PC-3 (cell line): ENCODE measurements at regions not wholly inside any gene's neighbourhood (a gene's known extent, or its start where the extent isn't known, plus 50 kb on each side); places are given as distances from the start of the nearest gene placed in this dataset.

Experiments used
- ATAC-seq: fragments of 200-7000 bp; cut with Tn5 transposase; 2 replicates; pipeline ENCODE4 v1.9.1; 2020; ENCODE audit warnings: mild to moderate bottlenecking, moderate library complexity
- BruUV-seq: library from RNA; stranded (reverse); fragments of 400-500 nt; replicated peaks from 2 replicates; lab custom pipeline; 2021; lab: Mats Ljungman, UMichigan
- CTCF ChIA-PET: fragments of 300-600 bp; sonication (Branson Sonifier 250); formaldehyde crosslinking; loops from one replicate; lab custom pipeline; 2022; ENCODE audit warnings: antibody characterized with exemption; lab: Charles Lee
- POLR2A ChIA-PET: fragments of 300-600 bp; sonication (Branson Sonifier 250); formaldehyde crosslinking; loops from one replicate; lab custom pipeline; 2022; ENCODE audit warnings: antibody characterized with exemption; ENCODE audit not compliant: unreplicated experiment; lab: Charles Lee
- DNase-seq: peaks from one replicate; pipeline ENCODE4 v3.0.0-alpha.2; 2015
- H2AFZ ChIP-seq: fragments of 300-600 bp; sonication (generic); 2 replicates; pipeline ENCODE4 v1.6.0; 2016; ENCODE audit warnings: antibody characterized with exemption, low read length
- H3F3A ChIP-seq: fragments of 300-600 bp; sonication (generic); one replicate; pipeline ENCODE4 v1.6.0; 2017; ENCODE audit warnings: antibody characterized with exemption, low read length, control low read depth, mild to moderate bottlenecking; ENCODE audit not compliant: unreplicated experiment
- H3K27ac ChIP-seq: fragments of 300-600 bp; sonication (generic); 2 replicates; pipeline ENCODE4 v1.5.1; 2016; ENCODE audit warnings: mild to moderate bottlenecking, low read length
- H3K27me3 ChIP-seq: fragments of 300-600 bp; sonication (generic); 2 replicates; pipeline ENCODE4 v1.6.1; 2016; ENCODE audit warnings: low read length, mixed read lengths
- H3K36me3 ChIP-seq: fragments of 300-600 bp; sonication (generic); 2 replicates; pipeline ENCODE4 v1.6.1; 2016; ENCODE audit warnings: low read depth, mixed run types, low read length, mixed read lengths
- H3K4me1 ChIP-seq: fragments of 300-600 bp; sonication (generic); 2 replicates; pipeline ENCODE4 v1.5.1; 2016; ENCODE audit warnings: low read length; ENCODE audit not compliant: insufficient read depth
- H3K4me2 ChIP-seq: fragments of 300-600 bp; sonication (generic); 2 replicates; pipeline ENCODE4 v1.6.0; 2016; ENCODE audit warnings: low read length
- H3K4me3 ChIP-seq: fragments of 300-600 bp; sonication (generic); 2 replicates; pipeline ENCODE4 v1.5.1; 2016; ENCODE audit warnings: mild to moderate bottlenecking, low read length, mixed read lengths
- H3K79me2 ChIP-seq: fragments of 300-600 bp; sonication (generic); 2 replicates; pipeline ENCODE4 v1.6.1; 2017; ENCODE audit warnings: low read length, mixed read lengths
- H3K9ac ChIP-seq: fragments of 300-600 bp; sonication (generic); 2 replicates; pipeline ENCODE4 v1.6.0; 2016; ENCODE audit warnings: mild to moderate bottlenecking, low read length
- H3K9me2 ChIP-seq: fragments of 300-600 bp; sonication (generic); replicated peaks from 2 replicates; pipeline ENCODE4 v1.6.1; 2016; ENCODE audit warnings: mixed run types, low read length, mixed read lengths
- H3K9me3 ChIP-seq: fragments of 300-600 bp; sonication (generic); 2 replicates; pipeline ENCODE4 v1.6.1; 2016; ENCODE audit warnings: low read length, mixed read lengths
- H4K20me1 ChIP-seq: fragments of 300-600 bp; sonication (generic); 2 replicates; pipeline ENCODE4 v1.6.1; 2016; ENCODE audit warnings: low read length, mixed read lengths
- EZH2 ChIP-seq: fragments of 300-600 bp; sonication (generic); IDR thresholded peaks from one replicate; pipeline ENCODE4 v1.6.1; 2017; ENCODE audit warnings: antibody characterized with exemption, mild to moderate bottlenecking, low read length; ENCODE audit not compliant: unreplicated experiment
- EZH2phosphoT487 ChIP-seq: fragments of 300-600 bp; sonication (generic); IDR thresholded peaks from 2 replicates; pipeline ENCODE4 v1.6.1; 2018; ENCODE audit warnings: mild to moderate bottlenecking, antibody characterized with exemption, low read length, borderline replicate concordance
- intact Hi-C: fragments of 100-400 bp; cut with micrococcal nuclease; formaldehyde crosslinking; loops from 2 replicates; pipeline ENCODE4 v1.9.0; 2023
- TF ChIP-seq, protein P1 (sequence below): fragments of 300-600 bp; sonication (generic); conservative IDR thresholded peaks from 2 replicates; pipeline ENCODE4 v1.5.1; 2017; ENCODE audit warnings: antibody characterized with exemption, low read depth, mild to moderate bottlenecking, low read length

DNA sequence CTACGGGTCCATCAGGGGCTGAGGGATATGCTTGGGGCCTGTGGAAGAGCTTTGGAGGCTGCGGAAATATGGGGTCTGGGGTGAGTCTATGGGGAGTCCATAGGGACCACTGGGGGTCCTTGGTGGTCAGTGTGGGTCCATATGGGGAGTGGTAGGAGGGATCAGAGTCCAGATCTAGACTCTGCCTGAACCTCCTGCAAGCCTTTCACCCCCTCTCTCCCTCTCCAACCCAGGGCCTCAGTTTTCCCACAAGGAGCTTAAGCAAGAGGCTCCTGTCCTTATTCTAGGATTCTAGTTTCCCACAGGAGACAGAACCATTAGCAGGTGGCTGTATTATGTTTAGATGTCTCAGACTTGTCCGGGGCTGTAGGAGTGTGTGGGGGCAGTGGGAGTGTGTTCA is 161.9 kb upstream of the TSHZ3 start:
- H4K20me1 ChIP-seq: no peaks in the 10 kb centered on the region
- H3K4me2 ChIP-seq: no peak overlapping the region
- H3K9me3 ChIP-seq: no peaks in the 10 kb centered on the region
- DNase-seq (no peak), ATAC-seq (no peak)
- no peaks in the 10 kb centered on the region for H3K4me1 ChIP-seq
- H3K9me2 ChIP-seq: no peaks in the 10 kb centered on the region
- H3K9ac ChIP-seq: no peak overlapping the region
- no peak overlapping the region for H3K27ac ChIP-seq
- intact Hi-C loops: no loop called here
- H3K36me3 ChIP-seq: no peaks in the 10 kb centered on the region
- CTCF ChIA-PET: no interaction called here
- no peak for TF ChIP-seq EZH2
- TF ChIP-seq, protein P1, sequence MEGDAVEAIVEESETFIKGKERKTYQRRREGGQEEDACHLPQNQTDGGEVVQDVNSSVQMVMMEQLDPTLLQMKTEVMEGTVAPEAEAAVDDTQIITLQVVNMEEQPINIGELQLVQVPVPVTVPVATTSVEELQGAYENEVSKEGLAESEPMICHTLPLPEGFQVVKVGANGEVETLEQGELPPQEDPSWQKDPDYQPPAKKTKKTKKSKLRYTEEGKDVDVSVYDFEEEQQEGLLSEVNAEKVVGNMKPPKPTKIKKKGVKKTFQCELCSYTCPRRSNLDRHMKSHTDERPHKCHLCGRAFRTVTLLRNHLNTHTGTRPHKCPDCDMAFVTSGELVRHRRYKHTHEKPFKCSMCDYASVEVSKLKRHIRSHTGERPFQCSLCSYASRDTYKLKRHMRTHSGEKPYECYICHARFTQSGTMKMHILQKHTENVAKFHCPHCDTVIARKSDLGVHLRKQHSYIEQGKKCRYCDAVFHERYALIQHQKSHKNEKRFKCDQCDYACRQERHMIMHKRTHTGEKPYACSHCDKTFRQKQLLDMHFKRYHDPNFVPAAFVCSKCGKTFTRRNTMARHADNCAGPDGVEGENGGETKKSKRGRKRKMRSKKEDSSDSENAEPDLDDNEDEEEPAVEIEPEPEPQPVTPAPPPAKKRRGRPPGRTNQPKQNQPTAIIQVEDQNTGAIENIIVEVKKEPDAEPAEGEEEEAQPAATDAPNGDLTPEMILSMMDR: no peak
- no peak for TF ChIP-seq EZH2phosphoT487
- H3K27me3 ChIP-seq: no peaks in the 10 kb centered on the region
- no peak overlapping the region for H2AFZ ChIP-seq
- H3F3A ChIP-seq: no peaks in the 10 kb centered on the region
- no peaks in the 10 kb centered on the region for H3K79me2 ChIP-seq
- no peak overlapping the region for H3K4me3 ChIP-seq
- POLR2A ChIA-PET: no interaction called here
- BruUV-seq: no TSS peak

DNA sequence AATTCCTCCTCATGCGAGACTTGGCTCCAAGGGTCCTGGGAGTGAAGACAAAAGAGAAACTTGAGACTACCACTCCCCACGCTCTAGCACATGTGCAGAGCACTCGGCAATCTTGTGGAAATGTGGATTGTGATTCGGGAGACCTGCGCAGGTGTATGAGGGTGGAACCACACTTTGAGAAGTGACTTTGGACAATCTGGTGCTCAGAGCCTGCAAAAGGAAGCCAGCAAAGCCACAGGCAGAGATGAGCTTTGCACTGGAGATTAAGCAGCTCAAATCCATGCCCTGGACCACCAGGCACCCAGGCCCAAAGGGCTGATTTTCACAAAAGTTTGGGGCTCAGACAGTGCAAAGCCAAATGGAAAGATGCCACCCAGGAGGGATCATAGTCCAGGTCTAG is 162.5 kb upstream of the TSHZ3 start:
- Histone ChIP-seq H3K27ac (no peak overlapping the region), H3K79me2 (no peaks in the 10 kb centered on the region), H3K9me2 (no peaks in the 10 kb centered on the region), H3K4me2 (no peak overlapping the region), H3K4me3 (no peak overlapping the region), H3K36me3 (no peaks in the 10 kb centered on the region), H3K27me3 (no peaks in the 10 kb centered on the region), H3K4me1 (no peaks in the 10 kb centered on the region), H3K9ac (no peak overlapping the region), H3F3A (no peaks in the 10 kb centered on the region), H2AFZ (no peak overlapping the region), H4K20me1 (no peaks in the 10 kb centered on the region), H3K9me3 (no peaks in the 10 kb centered on the region)
- no peak for DNase-seq
- ATAC-seq: no peak
- TF ChIP-seq, protein P1: no peak
- TF ChIP-seq EZH2 (no peak), EZH2phosphoT487 (no peak)
- ChIA-PET CTCF (no interaction called here), POLR2A (no interaction called here)
- intact Hi-C loops: no loop called here
- no TSS peak for BruUV-seq

DNA sequence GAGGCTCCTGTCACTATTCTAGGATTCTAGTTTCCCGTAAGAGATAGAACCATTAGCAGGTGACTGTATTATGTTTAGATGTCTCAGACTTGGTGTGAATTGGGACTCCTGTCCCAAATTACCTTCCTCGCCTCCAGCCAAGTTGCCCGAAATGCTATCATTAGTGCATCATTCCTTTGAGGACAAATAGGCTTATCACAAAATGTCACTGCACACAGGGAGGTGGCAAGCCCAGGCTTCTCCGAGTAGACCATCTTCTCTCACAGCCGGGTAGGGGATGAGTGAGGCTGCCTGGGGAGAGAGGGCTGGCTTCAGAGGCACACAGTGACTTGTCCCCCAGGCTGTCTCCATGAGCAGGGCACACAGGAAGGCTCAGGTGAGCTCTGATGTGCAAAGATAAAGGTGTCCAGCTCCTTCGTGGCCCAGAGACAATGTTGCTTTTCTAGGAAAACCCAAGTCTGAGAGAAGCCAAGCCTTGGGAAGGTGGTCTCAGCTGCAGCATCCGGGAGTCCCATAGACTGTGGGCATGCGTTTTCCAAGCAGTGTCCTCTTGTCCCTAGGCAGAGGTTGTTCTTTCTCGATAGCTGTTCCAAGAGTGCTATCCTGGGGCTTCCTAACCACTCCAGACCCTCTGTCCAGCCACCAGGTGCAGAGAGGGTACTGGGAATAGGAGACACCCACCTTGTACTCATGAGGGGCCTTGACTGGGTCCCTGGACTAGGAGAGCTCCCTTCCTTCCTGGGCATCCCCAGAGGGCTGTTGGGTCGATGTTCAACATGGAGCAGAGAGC is 163.1 kb upstream of the TSHZ3 start:
- Histone ChIP-seq H3K79me2 (no peaks in the 10 kb centered on the region), H3K4me3 (no peak overlapping the region), H2AFZ (no peak overlapping the region), H4K20me1 (no peaks in the 10 kb centered on the region), H3F3A (no peaks in the 10 kb centered on the region), H3K27ac (no peak overlapping the region), H3K4me2 (no peak overlapping the region), H3K27me3 (no peaks in the 10 kb centered on the region), H3K4me1 (no peaks in the 10 kb centered on the region), H3K36me3 (no peaks in the 10 kb centered on the region), H3K9ac (no peak overlapping the region), H3K9me2 (no peaks in the 10 kb centered on the region), H3K9me3 (no peaks in the 10 kb centered on the region)
- ATAC-seq (no peak), DNase-seq (no peak)
- TF ChIP-seq, protein P1: no peak
- TF ChIP-seq EZH2 (no peak), EZH2phosphoT487 (no peak)
- no TSS peak for BruUV-seq
- POLR2A ChIA-PET: no interaction called here
- CTCF ChIA-PET: no interaction called here
- intact Hi-C loops: no loop called here
